Coronary artery (tissue), 2 donors: ENCODE measurements at regions not wholly inside any gene's neighbourhood (a gene's known extent, or its start where the extent isn't known, plus 50 kb on each side); places are given as distances from the start of the nearest gene placed in this dataset.
A peak's percentile ranks its signal among the peaks of the same experiment; 100 is the strongest.

Experiments
- DNase-seq: peaks from one replicate; pipeline ENCODE4 v3.0.0-alpha.2; 2017; ENCODE audit warnings: low spot score
- H3K27ac ChIP-seq, 2 donors: fragments of 200-600 bp; sonication (generic); one replicate each; pipeline ENCODE4 v1.5.1; 2016 to 2019
- H3K4me3 ChIP-seq: fragments of 200-600 bp; sonication (generic); 2 replicates; pipeline ENCODE4 v1.5.1; 2016; ENCODE audit warnings: mild to moderate bottlenecking, moderate library complexity
- CTCF ChIP-seq: fragments of 200-600 bp; sonication (generic); IDR thresholded peaks from one replicate; pipeline ENCODE4 v1.5.1; 2019; ENCODE audit warnings: antibody characterized with exemption

GRCh38 chr7:91396-92175 is 100.8 kb upstream of the FAM20C start:
- no peak overlapping the region for H3K4me3 ChIP-seq
- no peak overlapping the region for H3K27ac ChIP-seq
- peak; percentile 67 for DNase-seq
- TF ChIP-seq CTCF: no peak

GRCh38 chr7:92231-92674 is 100.1 kb upstream of the FAM20C start:
- no peak overlapping the region for H3K27ac ChIP-seq
- TF ChIP-seq CTCF: no peak
- DNase-seq: peak; percentile 52
- no peak overlapping the region for H3K4me3 ChIP-seq

- Histone ChIP-seq H3K27ac (no peak overlapping the region), H3K4me3 (no peak overlapping the region)
- no peak for TF ChIP-seq CTCF
- peak; percentile 61 for DNase-seq
Measured at GRCh38 chr7:92888-93672, 99.3 kb upstream of the FAM20C start.

GRCh38 chr7:94251-94801 is 98.0 kb upstream of the FAM20C start:
- Histone ChIP-seq H3K27ac (no peak overlapping the region), H3K4me3 (no peak overlapping the region)
- TF ChIP-seq CTCF: no peak
- peak; percentile 62 for DNase-seq

- DNase-seq: no peak
- no peak overlapping the region for H3K4me3 ChIP-seq
- H3K27ac ChIP-seq: no peak overlapping the region
- no peak for TF ChIP-seq CTCF
Measured at GRCh38 chr7:95180-95862, 97.0 kb upstream of the FAM20C start.

- no peak overlapping the region for H3K4me3 ChIP-seq
- no peak for TF ChIP-seq CTCF
- H3K27ac ChIP-seq: no peak overlapping the region
- DNase-seq: no peak
Measured at GRCh38 chr7:95863-96260, 96.5 kb upstream of the FAM20C start.
